ENCODE measurements at regions not wholly inside any gene's neighbourhood (a gene's known extent, or its start where the extent isn't known, plus 50 kb on each side); places are given as distances from the start of the nearest gene placed in this dataset.

DNA sequence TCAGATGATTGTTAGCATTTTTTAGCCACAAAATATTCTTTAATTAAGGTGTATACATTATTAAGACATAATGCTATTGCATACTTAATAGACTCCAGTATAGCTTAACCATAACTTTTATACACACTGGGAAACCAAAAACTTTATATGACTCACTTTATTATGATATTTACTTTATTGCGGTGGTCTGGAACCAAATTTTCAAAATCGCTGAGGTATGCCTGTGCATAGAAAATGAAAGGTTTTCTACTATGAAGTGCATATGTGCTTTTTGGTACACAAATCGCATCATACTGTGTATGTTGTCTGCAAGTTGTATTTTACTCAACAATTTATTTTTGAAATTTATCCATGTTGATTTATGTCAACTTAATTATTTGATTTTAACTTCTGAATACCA is 875.1 kb downstream of the SLC4A3 start:
- no peak overlapping the region for H3K27ac ChIP-seq
- no peak overlapping the region for H3K4me3 ChIP-seq
- no peak for DNase-seq (ENCODE audit: low spot score)
- TF ChIP-seq, protein P1, sequence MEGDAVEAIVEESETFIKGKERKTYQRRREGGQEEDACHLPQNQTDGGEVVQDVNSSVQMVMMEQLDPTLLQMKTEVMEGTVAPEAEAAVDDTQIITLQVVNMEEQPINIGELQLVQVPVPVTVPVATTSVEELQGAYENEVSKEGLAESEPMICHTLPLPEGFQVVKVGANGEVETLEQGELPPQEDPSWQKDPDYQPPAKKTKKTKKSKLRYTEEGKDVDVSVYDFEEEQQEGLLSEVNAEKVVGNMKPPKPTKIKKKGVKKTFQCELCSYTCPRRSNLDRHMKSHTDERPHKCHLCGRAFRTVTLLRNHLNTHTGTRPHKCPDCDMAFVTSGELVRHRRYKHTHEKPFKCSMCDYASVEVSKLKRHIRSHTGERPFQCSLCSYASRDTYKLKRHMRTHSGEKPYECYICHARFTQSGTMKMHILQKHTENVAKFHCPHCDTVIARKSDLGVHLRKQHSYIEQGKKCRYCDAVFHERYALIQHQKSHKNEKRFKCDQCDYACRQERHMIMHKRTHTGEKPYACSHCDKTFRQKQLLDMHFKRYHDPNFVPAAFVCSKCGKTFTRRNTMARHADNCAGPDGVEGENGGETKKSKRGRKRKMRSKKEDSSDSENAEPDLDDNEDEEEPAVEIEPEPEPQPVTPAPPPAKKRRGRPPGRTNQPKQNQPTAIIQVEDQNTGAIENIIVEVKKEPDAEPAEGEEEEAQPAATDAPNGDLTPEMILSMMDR (IDR thresholded peaks at IDR 0.05): no peak

DNA sequence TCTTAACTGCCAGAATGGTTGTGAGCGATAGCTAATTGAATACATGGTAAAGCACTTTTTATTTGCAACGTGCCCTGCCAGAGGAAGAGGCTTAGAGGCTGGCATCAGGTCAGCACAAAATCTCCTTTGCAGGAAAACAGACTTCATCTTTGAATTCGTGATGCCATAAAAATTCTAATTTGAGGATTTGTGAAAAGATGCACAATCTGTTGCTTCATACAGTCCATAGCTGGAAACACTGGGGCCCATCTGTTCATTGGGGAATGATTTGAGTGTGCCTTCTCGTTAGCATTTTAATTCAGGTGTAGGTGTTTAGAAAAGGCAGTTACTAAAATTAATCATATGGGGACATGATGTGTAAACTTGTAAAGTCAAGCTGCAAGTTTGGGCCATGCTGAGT is 876.0 kb downstream of the SLC4A3 start:
- no peak overlapping the region for H3K4me3 ChIP-seq
- TF ChIP-seq, protein P1 (IDR thresholded peaks at IDR 0.05): no peak
- DNase-seq (ENCODE audit: low spot score): no peak
- no peak overlapping the region for H3K27ac ChIP-seq

- H3K27ac ChIP-seq: no peak overlapping the region
- TF ChIP-seq, protein P1 (IDR thresholded peaks at IDR 0.05): no peak
- H3K4me3 ChIP-seq: no peak overlapping the region
- no peak for DNase-seq (ENCODE audit: low spot score)
These were observed 877.6 kb downstream of the SLC4A3 start for GRCh38 chr2:220504938-220505503.

GRCh38 chr2:220506466-220506865 is 879.0 kb downstream of the SLC4A3 start:
- H3K4me3 ChIP-seq: no peak overlapping the region
- no peak overlapping the region for H3K27ac ChIP-seq
- TF ChIP-seq, protein P1 (IDR thresholded peaks at IDR 0.05): no peak
- no peak for DNase-seq (ENCODE audit: low spot score)

- Histone ChIP-seq H3K27ac (no peak overlapping the region), H3K4me3 (no peak overlapping the region)
- no peak for DNase-seq (ENCODE audit: low spot score)
- TF ChIP-seq, protein P1 (IDR thresholded peaks at IDR 0.05): no peak
These were observed 881.8 kb downstream of the SLC4A3 start for GRCh38 chr2:220509096-220509757.

- H3K4me3 ChIP-seq: no peak overlapping the region
- TF ChIP-seq, protein P1 (IDR thresholded peaks at IDR 0.05): no peak
- DNase-seq (ENCODE audit: low spot score): no peak
These were observed 882.5 kb downstream of the SLC4A3 start for GRCh38 chr2:220509966-220510365.

DNA sequence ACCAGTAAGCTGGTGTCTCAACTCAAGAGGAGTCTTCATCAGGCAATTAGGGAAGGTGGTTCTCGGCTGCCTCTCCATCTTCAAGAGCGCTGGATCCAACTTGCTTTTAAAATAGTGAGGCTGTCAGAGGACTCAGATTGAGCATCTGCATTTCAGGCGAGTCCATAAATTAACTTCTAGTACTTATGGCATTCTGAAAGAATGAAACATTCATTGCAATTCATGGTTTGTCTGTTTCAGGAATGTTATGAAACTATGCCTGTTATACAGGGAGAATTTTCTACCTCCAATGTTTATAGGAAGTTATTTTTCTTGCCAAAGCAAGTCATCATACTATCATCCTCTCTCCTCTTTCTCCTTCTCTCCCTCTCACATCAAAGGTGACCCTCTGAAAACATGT is 883.2 kb downstream of the SLC4A3 start:
- H3K4me3 ChIP-seq: no peak overlapping the region
- H3K27ac ChIP-seq: no peak overlapping the region
- TF ChIP-seq, protein P1 (IDR thresholded peaks at IDR 0.05): no peak
- DNase-seq (ENCODE audit: low spot score): no peak

More at GRCh38 chr2:220509966-220510365, 882.5 kb downstream of the SLC4A3 start:
- no peak overlapping the region for H3K27ac ChIP-seq
